CD14-positive monocyte (primary cell): ENCODE measurements at regions not wholly inside any gene's neighbourhood (a gene's known extent, or its start where the extent isn't known, plus 50 kb on each side); places are given as distances from the start of the nearest gene placed in this dataset.

Experiments
- DNase-seq, 3 donors: peaks; one replicate each; pipeline ENCODE4 v3.0.0-alpha.2; 2011 to 2022
- H2AFZ ChIP-seq: 2 replicates; pipeline ENCODE4 v1.6.0; 2012; ENCODE audit warnings: mild to moderate bottlenecking, low read depth, low read length, inconsistent platforms; ENCODE audit not compliant: insufficient read depth, poor library complexity, severe bottlenecking
- H3K27ac ChIP-seq, 2 donors: 1 replicate in 1 of 2; 2 replicates in 1 of 2; pipeline ENCODE4 v1.5.1; 2012 to 2013; ENCODE audit warnings: low read length in 2 of 2, control low read depth in 1 of 2, inconsistent platforms in 1 of 2, low read depth in 1 of 2, mild to moderate bottlenecking in 1 of 2
- H3K27me3 ChIP-seq, 2 donors: one replicate each; pipeline versions ENCODE4 v1.6.0 to v1.6.1; 2011 to 2013; ENCODE audit warnings: low read length in 2 of 2; ENCODE audit not compliant: control insufficient read depth in 2 of 2, insufficient read depth in 2 of 2
- H3K36me3 ChIP-seq, 2 donors: replicated peaks in 1 of 2; 1 replicate in 1 of 2; 2 replicates in 1 of 2; pipeline versions ENCODE4 v1.5.1 to v1.6.1; 2012 to 2013; ENCODE audit warnings: low read length in 2 of 2, control low read depth in 1 of 2, inconsistent platforms in 1 of 2, mild to moderate bottlenecking in 1 of 2; ENCODE audit not compliant: insufficient read depth in 2 of 2, control insufficient read depth in 1 of 2
- H3K4me1 ChIP-seq, 2 donors: 1 replicate in 1 of 2; 2 replicates in 1 of 2; pipeline versions ENCODE4 v1.5.1 to v1.6.1; 2012 to 2013; ENCODE audit warnings: low read length in 2 of 2, control low read depth in 1 of 2, inconsistent platforms in 1 of 2, mild to moderate bottlenecking in 1 of 2, moderate library complexity in 1 of 2; ENCODE audit not compliant: insufficient read depth in 2 of 2, control insufficient read depth in 1 of 2
- H3K4me2 ChIP-seq: replicated peaks from 2 replicates; pipeline ENCODE3; 2012; ENCODE audit warnings: low read length, moderate library complexity, mild to moderate bottlenecking; ENCODE audit not compliant: poor library complexity, severe bottlenecking; ENCODE audit errors: extremely low read depth
- H3K4me3 ChIP-seq, 3 experiments: fragments of 200-600 bp in 1 of 3; sonication (generic) in 1 of 3; replicated peaks in 1 of 3; 1 replicate in 2 of 3; 2 replicates in 1 of 3; pipeline ENCODE4 v1.5.1; 2011 to 2013; ENCODE audit warnings: low read length in 3 of 3, mild to moderate bottlenecking in 3 of 3, control low read depth in 2 of 3, low read depth in 2 of 3, inconsistent platforms in 1 of 3, moderate library complexity in 1 of 3
- H3K79me2 ChIP-seq: 2 replicates; pipeline ENCODE4 v1.6.0; 2012; ENCODE audit warnings: mild to moderate bottlenecking, control low read depth, inconsistent platforms, low read length, moderate library complexity; ENCODE audit not compliant: insufficient read depth
- H3K9ac ChIP-seq: 2 replicates; pipeline ENCODE4 v1.6.0; 2017; ENCODE audit warnings: low read length, mild to moderate bottlenecking; ENCODE audit not compliant: insufficient read depth, poor library complexity, severe bottlenecking
- H3K9me3 ChIP-seq, 2 donors: replicated peaks in 1 of 2; 1 replicate in 1 of 2; 2 replicates in 1 of 2; pipeline versions ENCODE4 v1.5.1 to v1.6.1; 2012 to 2013; ENCODE audit warnings: low read length in 2 of 2, control low read depth in 1 of 2; ENCODE audit not compliant: control insufficient read depth in 1 of 2, insufficient read depth in 1 of 2
- H4K20me1 ChIP-seq: 2 replicates; pipeline ENCODE4 v1.6.0; 2012; ENCODE audit warnings: mild to moderate bottlenecking, low read length, control low read depth, moderate library complexity; ENCODE audit not compliant: insufficient read depth
- H3K27ac Mint-ChIP-seq, 7 donors: one replicate each; pipeline ENCODE4 v1.8.0; 2020; ENCODE audit warnings: mild to moderate bottlenecking in 7 of 7, mixed read lengths in 7 of 7, moderate library complexity in 6 of 7, inconsistent platforms in 2 of 7
- H3K27me3 Mint-ChIP-seq, 3 donors: one replicate each; pipeline ENCODE4 v1.8.0; 2021 to 2022; ENCODE audit warnings: low read depth in 3 of 3, mild to moderate bottlenecking in 3 of 3, mixed read lengths in 3 of 3, moderate library complexity in 3 of 3, inconsistent platforms in 1 of 3
- H3K36me3 Mint-ChIP-seq, 2 donors: one replicate each; pipeline ENCODE4 v1.8.0; 2020; ENCODE audit warnings: mixed read lengths in 2 of 2, inconsistent platforms in 1 of 2, mild to moderate bottlenecking in 1 of 2
- H3K4me1 Mint-ChIP-seq: one replicate; pipeline ENCODE4 v1.8.0; 2020; ENCODE audit warnings: mild to moderate bottlenecking, mixed read lengths
- H3K4me3 Mint-ChIP-seq, 2 donors: one replicate each; pipeline ENCODE4 v1.8.0; 2020; ENCODE audit warnings: mild to moderate bottlenecking in 2 of 2, mixed read lengths in 2 of 2, moderate library complexity in 1 of 2
- H3K9me3 Mint-ChIP-seq, 7 donors: one replicate each; pipeline ENCODE4 v1.8.0; 2020 to 2022; ENCODE audit warnings: mixed read lengths in 7 of 7, mild to moderate bottlenecking in 6 of 7, moderate library complexity in 6 of 7, inconsistent platforms in 2 of 7
- WGBS: methylation state at CpG from one replicate; pipeline ENCODE4 v1.1.5; 2013; ENCODE audit warnings: missing lambda C conversion rate; ENCODE audit not compliant: insufficient coverage; 5-methylcytosine and 5-hydroxymethylcytosine counted together
- intact Hi-C, 2 donors: fragments of 100-400 bp; cut with micrococcal nuclease; formaldehyde crosslinking; loops; one replicate each; pipeline versions ENCODE4 v1.15.0 to v1.15.1; 2023
- TF ChIP-seq, protein P1 (sequence below): fragments of 200-600 bp; IDR thresholded peaks from one replicate; pipeline ENCODE4 v1.8.0; 2022; ENCODE audit warnings: antibody characterized with exemption, mild to moderate bottlenecking

- Mint-ChIP-seq H3K27me3 (peaks cover 0 to 2% (median 2%) of the 10 kb centered on the region in 3 donors), H3K4me3 (no peak overlapping the region), H3K27ac (no peak overlapping the region), H3K9me3 (peaks cover 0 to 9% (median 0%) of the 10 kb centered on the region in 7 donors), H3K4me1 (peaks cover 18% of the 10 kb centered on the region), H3K36me3 (no peaks in the 10 kb centered on the region)
- no peak overlapping the region for H2AFZ ChIP-seq
- no peaks in the 10 kb centered on the region for H3K27me3 ChIP-seq
- no peak overlapping the region for H3K4me2 ChIP-seq
- TF ChIP-seq, protein P1, sequence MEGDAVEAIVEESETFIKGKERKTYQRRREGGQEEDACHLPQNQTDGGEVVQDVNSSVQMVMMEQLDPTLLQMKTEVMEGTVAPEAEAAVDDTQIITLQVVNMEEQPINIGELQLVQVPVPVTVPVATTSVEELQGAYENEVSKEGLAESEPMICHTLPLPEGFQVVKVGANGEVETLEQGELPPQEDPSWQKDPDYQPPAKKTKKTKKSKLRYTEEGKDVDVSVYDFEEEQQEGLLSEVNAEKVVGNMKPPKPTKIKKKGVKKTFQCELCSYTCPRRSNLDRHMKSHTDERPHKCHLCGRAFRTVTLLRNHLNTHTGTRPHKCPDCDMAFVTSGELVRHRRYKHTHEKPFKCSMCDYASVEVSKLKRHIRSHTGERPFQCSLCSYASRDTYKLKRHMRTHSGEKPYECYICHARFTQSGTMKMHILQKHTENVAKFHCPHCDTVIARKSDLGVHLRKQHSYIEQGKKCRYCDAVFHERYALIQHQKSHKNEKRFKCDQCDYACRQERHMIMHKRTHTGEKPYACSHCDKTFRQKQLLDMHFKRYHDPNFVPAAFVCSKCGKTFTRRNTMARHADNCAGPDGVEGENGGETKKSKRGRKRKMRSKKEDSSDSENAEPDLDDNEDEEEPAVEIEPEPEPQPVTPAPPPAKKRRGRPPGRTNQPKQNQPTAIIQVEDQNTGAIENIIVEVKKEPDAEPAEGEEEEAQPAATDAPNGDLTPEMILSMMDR = no peak
- no peaks in the 10 kb centered on the region for H3K9me3 ChIP-seq
- H3K79me2 ChIP-seq = no peaks in the 10 kb centered on the region
- intact Hi-C loops = no loop called here
- no peak overlapping the region for H3K27ac ChIP-seq
- H3K4me3 ChIP-seq = no peak overlapping the region
- no peak overlapping the region for H3K9ac ChIP-seq
- H3K4me1 ChIP-seq = peaks cover 8 to 11% of the 10 kb centered on the region in 2 donors
- H4K20me1 ChIP-seq = no peaks in the 10 kb centered on the region
- DNase-seq = no peak
- WGBS = no CpG with 5 or more reads among the region's 2 CpGs
- no peaks in the 10 kb centered on the region for H3K36me3 ChIP-seq
Measured at GRCh38 chr14:97705107-97705506, 907.9 kb downstream of the VRK1 start.

DNA sequence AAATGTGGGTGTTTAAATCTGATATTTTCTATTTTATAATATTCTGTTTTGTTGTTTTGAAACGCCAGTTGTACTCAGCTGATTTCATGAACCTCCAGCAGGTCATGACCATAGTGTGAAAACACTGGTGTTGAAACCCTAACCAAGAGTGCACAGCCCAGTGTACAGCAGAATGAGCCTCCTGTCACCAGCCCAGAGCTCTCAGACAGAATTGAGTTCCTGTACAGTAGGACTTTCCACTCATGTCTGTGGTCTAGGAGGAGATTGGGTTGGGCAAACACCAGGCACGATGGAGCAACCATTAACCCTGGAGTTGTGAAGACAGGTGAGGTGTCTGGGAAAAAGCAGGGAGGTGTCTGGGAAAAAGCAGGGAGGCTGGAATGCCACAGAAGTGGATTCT is 908.8 kb downstream of the VRK1 start:
- no peaks in the 10 kb centered on the region for H3K9me3 ChIP-seq
- TF ChIP-seq, protein P1 = no peak
- H3K36me3 ChIP-seq = no peaks in the 10 kb centered on the region
- H3K4me3 Mint-ChIP-seq = no peak overlapping the region
- H3K27me3 ChIP-seq = no peaks in the 10 kb centered on the region
- H3K79me2 ChIP-seq = no peaks in the 10 kb centered on the region
- no peak overlapping the region for H2AFZ ChIP-seq
- H3K27ac Mint-ChIP-seq = peak overlapping the region in 1 of 7 donors; percentile 71
- no peak overlapping the region for H3K4me3 ChIP-seq
- H3K4me2 ChIP-seq = no peak overlapping the region
- H3K4me1 Mint-ChIP-seq = peaks cover 18% of the 10 kb centered on the region
- H3K4me1 ChIP-seq = peaks cover 8 to 11% of the 10 kb centered on the region in 2 donors
- no peak for DNase-seq
- H3K27me3 Mint-ChIP-seq = peaks cover 0 to 2% (median 2%) of the 10 kb centered on the region in 3 donors
- no peak overlapping the region for H3K9ac ChIP-seq
- H4K20me1 ChIP-seq = no peaks in the 10 kb centered on the region
- H3K36me3 Mint-ChIP-seq = no peaks in the 10 kb centered on the region
- WGBS = 0% methylated on average over 1 of the region's 2 CpGs
- peaks cover 0 to 9% (median 0%) of the 10 kb centered on the region in 7 donors for H3K9me3 Mint-ChIP-seq
- H3K27ac ChIP-seq = no peak overlapping the region
- intact Hi-C loops = no loop called here
